C4-2B (cell line): ENCODE measurements at regions not wholly inside any gene's neighbourhood (a gene's known extent, or its start where the extent isn't known, plus 50 kb on each side); places are given as distances from the start of the nearest gene placed in this dataset.

ENCODE experiments used
- H3K27ac ChIP-seq: fragments of 450-650 bp; 2 replicates; pipeline ENCODE4 v1.5.1; 2017
- CTCF ChIP-seq: fragments of 450-650 bp; conservative IDR thresholded peaks from 2 replicates; pipeline ENCODE4 v1.5.1; 2017; ENCODE audit warnings: mild to moderate bottlenecking
- ZFX ChIP-seq: fragments of 450-650 bp; IDR thresholded peaks from 2 replicates; pipeline ENCODE4 v1.6.1; 2017

DNA sequence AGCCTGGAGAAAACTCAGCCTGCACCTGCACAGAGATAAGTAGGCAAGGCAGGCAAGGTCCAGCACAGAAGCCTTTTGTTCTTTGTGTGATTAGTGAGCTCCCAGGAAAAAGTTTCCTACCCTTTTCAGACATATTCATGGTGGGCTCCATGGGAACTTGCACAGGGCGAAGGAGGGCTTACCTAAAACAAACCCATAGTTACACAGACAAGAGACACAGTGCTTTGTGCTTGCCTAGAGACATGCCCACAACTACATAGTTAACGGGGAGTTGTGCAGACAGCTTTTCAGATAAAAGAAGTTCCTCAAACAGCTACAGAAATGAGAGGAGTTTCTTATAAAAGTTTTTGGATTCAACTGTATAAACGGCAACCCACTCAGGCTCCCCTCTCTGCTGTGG is 180.5 kb downstream of the GLUD2 start:
- no peak overlapping the region for H3K27ac ChIP-seq
- TF ChIP-seq CTCF, result no peak

DNA sequence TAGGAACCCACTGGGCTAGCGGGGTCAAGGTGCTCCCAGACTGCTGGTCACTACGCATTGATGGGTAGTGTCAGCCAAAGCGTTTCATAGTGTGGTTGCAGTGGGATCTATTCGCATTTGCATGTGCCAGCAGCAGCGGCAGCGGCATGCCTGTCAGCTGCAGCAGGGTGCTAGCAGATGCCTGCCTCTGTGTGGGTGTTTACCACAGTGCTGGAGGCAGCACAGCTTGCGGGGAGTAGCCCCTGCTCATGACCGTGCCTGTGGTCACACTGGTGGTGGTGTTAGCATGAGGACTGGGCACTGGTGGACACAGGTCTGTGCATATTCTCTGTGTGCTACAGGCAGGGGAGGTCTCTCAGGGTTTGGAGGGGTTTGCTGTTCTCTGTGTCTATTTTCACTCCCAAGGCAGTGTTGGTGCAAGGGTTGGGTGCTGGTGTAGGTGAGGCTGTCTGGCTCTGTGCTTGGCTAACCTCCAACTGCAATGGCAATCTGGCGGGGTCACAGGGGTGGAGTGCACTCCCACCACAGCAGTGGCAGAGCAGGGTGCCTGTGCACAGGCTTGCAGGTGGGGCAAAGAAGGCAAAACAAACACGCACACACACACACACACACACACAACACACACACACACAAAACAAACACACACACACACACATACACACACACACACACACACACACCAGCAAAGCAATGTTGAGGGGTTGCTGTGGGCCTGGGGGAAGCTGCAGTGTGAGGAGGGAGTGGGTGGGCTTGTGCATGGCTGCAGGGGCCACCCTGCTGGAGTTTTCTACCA is 184.4 kb downstream of the GLUD2 start:
- no peak for TF ChIP-seq CTCF
- no peak for TF ChIP-seq ZFX
- H3K27ac ChIP-seq, result no peak overlapping the region

GRCh38 chrX:121236040-121236439 is 188.6 kb downstream of the GLUD2 start:
- no peak for TF ChIP-seq ZFX
- TF ChIP-seq CTCF, result no peak
- no peak overlapping the region for H3K27ac ChIP-seq

DNA sequence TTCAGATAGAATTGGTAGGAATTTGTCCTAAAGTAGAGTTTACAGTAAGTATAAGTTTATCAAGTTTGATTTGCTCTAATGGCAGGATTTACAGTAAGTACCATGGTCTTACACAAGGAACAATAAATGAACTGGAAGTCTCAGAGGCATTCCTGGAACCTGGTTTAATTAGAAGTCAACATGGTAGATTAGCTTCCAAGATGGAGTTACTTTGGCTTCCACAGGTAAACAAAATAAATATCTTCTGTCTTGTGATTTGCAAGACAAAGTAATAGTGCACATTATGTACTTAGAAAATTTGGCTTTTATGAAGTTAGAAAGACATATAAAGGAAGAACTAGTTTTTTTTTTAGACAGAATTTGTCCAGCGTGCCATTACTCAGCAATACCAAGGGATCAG is 190.7 kb downstream of the GLUD2 start:
- TF ChIP-seq ZFX, result no peak
- no peak for TF ChIP-seq CTCF
- H3K27ac ChIP-seq, result no peak overlapping the region

- TF ChIP-seq CTCF (no peak), ZFX (no peak)
- no peak overlapping the region for H3K27ac ChIP-seq
Observed at GRCh38 chrX:121244511-121244910, 197.1 kb downstream of the GLUD2 start.

DNA sequence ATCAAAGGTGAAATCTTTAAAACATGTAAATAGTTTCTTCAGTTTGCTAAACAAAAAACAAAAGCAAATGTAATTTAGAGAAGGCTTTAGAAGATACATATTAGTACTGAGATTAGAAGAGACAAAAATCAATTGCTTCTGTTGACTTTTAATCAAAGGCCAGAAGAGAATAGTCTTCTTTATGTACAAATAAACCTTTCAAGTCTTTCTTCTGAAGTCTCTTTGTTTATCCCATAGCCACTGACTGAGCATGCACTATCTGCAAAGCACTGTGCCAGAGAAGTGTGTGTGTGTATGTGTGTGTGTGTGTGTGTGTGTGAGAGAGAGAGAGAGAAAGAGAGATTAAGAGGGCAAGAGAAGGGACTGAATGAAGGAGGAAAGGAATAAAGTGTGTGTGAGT is 198.4 kb downstream of the GLUD2 start:
- TF ChIP-seq ZFX, result no peak
- TF ChIP-seq CTCF, result no peak
- no peak overlapping the region for H3K27ac ChIP-seq

- TF ChIP-seq ZFX, result no peak
- TF ChIP-seq CTCF, result 0 out of 2 replicates have a peak, but pooled peaks have one; percentile 5
- no peak overlapping the region for H3K27ac ChIP-seq
Observed at GRCh38 chrX:121254336-121254735, 206.9 kb downstream of the GLUD2 start.
